ENCODE measurements at regions not wholly inside any gene's neighbourhood (a gene's known extent, or its start where the extent isn't known, plus 50 kb on each side); places are given as distances from the start of the nearest gene placed in this dataset.

DNA sequence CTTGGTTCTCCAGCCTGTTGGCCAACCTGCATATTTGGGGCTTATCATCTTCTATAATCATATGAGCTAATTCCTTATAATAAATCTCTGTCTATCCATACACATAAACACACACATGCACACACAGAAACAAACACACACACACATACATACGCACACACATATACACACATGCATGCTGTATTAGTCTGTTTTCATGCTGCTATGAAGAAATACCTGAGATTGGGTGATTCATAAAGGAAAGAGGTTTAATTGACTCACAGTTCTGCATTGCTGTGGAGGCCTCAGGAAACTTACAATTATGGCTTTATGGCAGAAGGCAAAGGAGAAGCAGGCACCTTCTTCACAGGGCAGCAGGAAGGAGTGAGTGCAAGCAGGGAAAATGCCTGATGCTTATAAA lies 707.4 kb upstream of the CDH2 start:
- H3K4me1 ChIP-seq (ENCODE audit: control insufficient read depth in 2 of 2, insufficient read depth in 2 of 2, low read length in 2 of 2), result no peaks in the 10 kb centered on the region
- H3K4me3 ChIP-seq (ENCODE audit: control extremely low read depth in 1 of 5, extremely low read depth in 1 of 5, insufficient read depth in 1 of 5, low read depth in 2 of 5, low read length in 4 of 5), result no peak overlapping the region
- H3K4me2 ChIP-seq (replicated peaks; ENCODE audit: low read depth, low read length, poor library complexity, severe bottlenecking), result no peak overlapping the region
- CTCF ChIA-PET, result no interaction called here
- Mint-ChIP-seq H3K27ac (no peak overlapping the region), H3K9me3 (ENCODE audit: insufficient read depth) (peaks cover 2% of the 10 kb centered on the region), H3K27me3 (no peaks in the 10 kb centered on the region), H3K4me1 (no peaks in the 10 kb centered on the region), H3K4me3 (no peak overlapping the region)
- no peaks in the 10 kb centered on the region for H3K27me3 ChIP-seq (replicated peaks in 1 of 4; ENCODE audit: control extremely low read depth in 1 of 4, control insufficient read depth in 3 of 4, insufficient read depth in 4 of 4, low read length in 3 of 4)
- WGBS (ENCODE audit: insufficient coverage), result no CpG with 5 or more reads among the region's 1 CpG
- no peak overlapping the region for H3K9ac ChIP-seq (ENCODE audit: low read length)
- no peaks in the 10 kb centered on the region for H3K9me3 ChIP-seq (ENCODE audit: control extremely low read depth in 1 of 3, control insufficient read depth in 2 of 3, insufficient read depth in 1 of 3, low read length in 2 of 3)
- POLR2A ChIA-PET, result no interaction called here
- intact Hi-C loops (cut with micrococcal nuclease), result no loop called here
- H4K20me1 ChIP-seq (ENCODE audit: control insufficient read depth, insufficient read depth, low read length, poor library complexity, severe bottlenecking), result no peaks in the 10 kb centered on the region
- no peak overlapping the region for H2AFZ ChIP-seq (ENCODE audit: insufficient read depth, low read depth, low read length, poor library complexity, severe bottlenecking)
- TF ChIP-seq EZH2 (IDR thresholded peaks at IDR 0.05; ENCODE audit: borderline replicate concordance, insufficient read depth, low read depth, low read length, poor library complexity, severe bottlenecking), result no peak
- TF ChIP-seq, protein P1, sequence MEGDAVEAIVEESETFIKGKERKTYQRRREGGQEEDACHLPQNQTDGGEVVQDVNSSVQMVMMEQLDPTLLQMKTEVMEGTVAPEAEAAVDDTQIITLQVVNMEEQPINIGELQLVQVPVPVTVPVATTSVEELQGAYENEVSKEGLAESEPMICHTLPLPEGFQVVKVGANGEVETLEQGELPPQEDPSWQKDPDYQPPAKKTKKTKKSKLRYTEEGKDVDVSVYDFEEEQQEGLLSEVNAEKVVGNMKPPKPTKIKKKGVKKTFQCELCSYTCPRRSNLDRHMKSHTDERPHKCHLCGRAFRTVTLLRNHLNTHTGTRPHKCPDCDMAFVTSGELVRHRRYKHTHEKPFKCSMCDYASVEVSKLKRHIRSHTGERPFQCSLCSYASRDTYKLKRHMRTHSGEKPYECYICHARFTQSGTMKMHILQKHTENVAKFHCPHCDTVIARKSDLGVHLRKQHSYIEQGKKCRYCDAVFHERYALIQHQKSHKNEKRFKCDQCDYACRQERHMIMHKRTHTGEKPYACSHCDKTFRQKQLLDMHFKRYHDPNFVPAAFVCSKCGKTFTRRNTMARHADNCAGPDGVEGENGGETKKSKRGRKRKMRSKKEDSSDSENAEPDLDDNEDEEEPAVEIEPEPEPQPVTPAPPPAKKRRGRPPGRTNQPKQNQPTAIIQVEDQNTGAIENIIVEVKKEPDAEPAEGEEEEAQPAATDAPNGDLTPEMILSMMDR (IDR thresholded peaks at IDR 0.05), result no peak
- DNase-seq (no peak), ATAC-seq (ENCODE audit: low read depth) (no peak)
- no peaks in the 10 kb centered on the region for H3K36me3 ChIP-seq (replicated peaks in 1 of 2; ENCODE audit: control extremely low read depth in 1 of 2, control insufficient read depth in 1 of 2, extremely low read depth in 1 of 2, insufficient read depth in 2 of 2, low read length in 1 of 2)
- H3K79me2 ChIP-seq (ENCODE audit: control insufficient read depth, insufficient read depth, low read length), result no peaks in the 10 kb centered on the region
- H3K27ac ChIP-seq (ENCODE audit: low read length in 2 of 2), result no peak overlapping the region

DNA sequence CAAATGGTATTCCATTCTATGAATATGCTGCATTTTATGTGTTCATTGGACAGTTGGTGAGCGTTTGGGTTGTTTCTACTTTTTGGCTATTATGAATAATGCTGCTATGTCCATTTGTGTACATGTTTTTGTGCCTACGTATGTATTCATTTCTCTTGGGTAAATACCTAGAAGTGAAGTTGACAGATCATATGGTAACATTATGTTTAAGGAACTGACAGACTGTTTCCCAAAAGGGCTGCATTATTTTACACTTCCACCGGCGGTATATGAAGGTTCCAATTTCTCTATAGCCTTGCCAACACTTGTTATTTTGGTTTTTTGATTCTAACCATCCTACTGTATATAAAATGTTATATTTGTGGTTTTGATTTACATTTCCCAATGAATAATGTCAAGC lies 703.9 kb upstream of the CDH2 start:
- Mint-ChIP-seq H3K27ac (no peak overlapping the region), H3K4me1 (no peaks in the 10 kb centered on the region)

More for the DNA sequence above, 703.9 kb upstream of the CDH2 start:
- POLR2A ChIA-PET, result no interaction called here
- TF ChIP-seq, protein P1 (IDR thresholded peaks at IDR 0.05), result no peak
- no peak for TF ChIP-seq EZH2 (IDR thresholded peaks at IDR 0.05; ENCODE audit: borderline replicate concordance, insufficient read depth, low read depth, low read length, poor library complexity, severe bottlenecking)
- Histone ChIP-seq H3K27ac (ENCODE audit: low read length in 2 of 2) (no peak overlapping the region), H3K4me1 (ENCODE audit: control insufficient read depth in 2 of 2, insufficient read depth in 2 of 2, low read length in 2 of 2) (no peaks in the 10 kb centered on the region), H4K20me1 (ENCODE audit: control insufficient read depth, insufficient read depth, low read length, poor library complexity, severe bottlenecking) (no peaks in the 10 kb centered on the region), H3K4me3 (ENCODE audit: control extremely low read depth in 1 of 5, extremely low read depth in 1 of 5, insufficient read depth in 1 of 5, low read depth in 2 of 5, low read length in 4 of 5) (no peak overlapping the region), H2AFZ (ENCODE audit: insufficient read depth, low read depth, low read length, poor library complexity, severe bottlenecking) (no peak overlapping the region), H3K4me2 (replicated peaks; ENCODE audit: low read depth, low read length, poor library complexity, severe bottlenecking) (no peak overlapping the region), H3K27me3 (replicated peaks in 1 of 4; ENCODE audit: control extremely low read depth in 1 of 4, control insufficient read depth in 3 of 4, insufficient read depth in 4 of 4, low read length in 3 of 4) (no peaks in the 10 kb centered on the region), H3K36me3 (replicated peaks in 1 of 2; ENCODE audit: control extremely low read depth in 1 of 2, control insufficient read depth in 1 of 2, extremely low read depth in 1 of 2, insufficient read depth in 2 of 2, low read length in 1 of 2) (no peaks in the 10 kb centered on the region), H3K9ac (ENCODE audit: low read length) (no peak overlapping the region), H3K9me3 (ENCODE audit: control extremely low read depth in 1 of 3, control insufficient read depth in 2 of 3, insufficient read depth in 1 of 3, low read length in 2 of 3) (no peaks in the 10 kb centered on the region), H3K79me2 (ENCODE audit: control insufficient read depth, insufficient read depth, low read length) (no peaks in the 10 kb centered on the region)
- DNase-seq (no peak), ATAC-seq (ENCODE audit: low read depth) (no peak)
- Mint-ChIP-seq H3K9me3 (ENCODE audit: insufficient read depth) (peaks cover 2% of the 10 kb centered on the region), H3K27me3 (no peaks in the 10 kb centered on the region), H3K4me3 (no peak overlapping the region)
- WGBS (ENCODE audit: insufficient coverage), result no CpG with 5 or more reads among the region's 4 CpGs
- CTCF ChIA-PET, result no interaction called here
- intact Hi-C loops (cut with micrococcal nuclease), result no loop called here

Data from B cell (primary cell).